DOHH2 (cell line): ENCODE measurements at regions not wholly inside any gene's neighbourhood (a gene's known extent, or its start where the extent isn't known, plus 50 kb on each side); places are given as distances from the start of the nearest gene placed in this dataset.
A peak's percentile ranks its signal among the peaks of the same experiment; 100 is the strongest.

ENCODE experiments used
- H3F3A ChIP-seq: fragments of 200-600 bp; sonication (generic), shearing (Covaris generic); 2 replicates; pipeline ENCODE4 v1.6.0; 2016; ENCODE audit warnings: antibody characterized with exemption, mild to moderate bottlenecking; ENCODE audit not compliant: control insufficient read depth, insufficient read depth
- H3K27ac ChIP-seq: fragments of 200-600 bp; sonication (generic); 2 replicates; pipeline ENCODE4 v1.5.1; 2014; ENCODE audit warnings: low read depth, mild to moderate bottlenecking, low read length, moderate library complexity
- H3K27me3 ChIP-seq: fragments of 200-600 bp; sonication (generic); 2 replicates; pipeline ENCODE4 v1.6.1; 2014; ENCODE audit warnings: mild to moderate bottlenecking, low read length, mixed read lengths; ENCODE audit not compliant: control insufficient read depth
- H3K36me3 ChIP-seq: fragments of 200-600 bp; sonication (generic); 2 replicates; pipeline ENCODE4 v1.6.1; 2014; ENCODE audit warnings: mild to moderate bottlenecking, low read length, moderate library complexity, mixed read lengths; ENCODE audit not compliant: control insufficient read depth
- H3K4me1 ChIP-seq: fragments of 200-600 bp; sonication (generic); 2 replicates; pipeline ENCODE4 v1.6.1; 2014; ENCODE audit warnings: mild to moderate bottlenecking, low read length, mixed read lengths; ENCODE audit not compliant: control insufficient read depth
- H3K4me2 ChIP-seq: fragments of 200-600 bp; sonication (generic); 2 replicates; pipeline ENCODE4 v1.6.0; 2014; ENCODE audit warnings: mild to moderate bottlenecking, low read length, moderate library complexity
- H3K4me3 ChIP-seq: fragments of 200-600 bp; sonication (generic); 2 replicates; pipeline ENCODE4 v1.5.1; 2014; ENCODE audit warnings: mild to moderate bottlenecking, low read length, mixed read lengths
- H3K79me2 ChIP-seq: fragments of 200-600 bp; sonication (generic); 2 replicates; pipeline ENCODE4 v1.6.1; 2014; ENCODE audit warnings: mild to moderate bottlenecking, low read length, mixed read lengths; ENCODE audit not compliant: control insufficient read depth
- H3K9me2 ChIP-seq: fragments of 200-600 bp; sonication (generic); replicated peaks from 2 replicates; pipeline ENCODE4 v1.6.1; 2014; ENCODE audit warnings: mild to moderate bottlenecking, low read length, mixed read lengths; ENCODE audit not compliant: control insufficient read depth
- H3K9me3 ChIP-seq: fragments of 200-600 bp; sonication (generic); 2 replicates; pipeline ENCODE4 v1.6.1; 2014; ENCODE audit warnings: antibody characterized with exemption, low read length, mixed read lengths; ENCODE audit not compliant: control insufficient read depth, insufficient read depth
- H4K20me1 ChIP-seq: fragments of 200-600 bp; sonication (generic); 2 replicates; pipeline ENCODE4 v1.6.0; 2014; ENCODE audit warnings: low read depth, mild to moderate bottlenecking, antibody characterized with exemption, low read length, moderate library complexity; ENCODE audit not compliant: control insufficient read depth, insufficient read depth
- CTCF ChIP-seq: fragments of 200-600 bp; sonication (generic); IDR thresholded peaks from one replicate; pipeline ENCODE4 v1.5.1; 2014; ENCODE audit warnings: antibody characterized with exemption, mild to moderate bottlenecking, low read depth, low read length; ENCODE audit not compliant: poor library complexity, severe bottlenecking
- EZH2phosphoT487 ChIP-seq: fragments of 200-600 bp; sonication (generic); IDR thresholded peaks from 2 replicates; pipeline ENCODE4 v1.6.1; 2017; ENCODE audit warnings: borderline replicate concordance, mild to moderate bottlenecking, antibody characterized with exemption, low read length, moderate library complexity, mixed read lengths

- H3K4me3 ChIP-seq: peak overlapping the region; percentile 48
- H3K4me1 ChIP-seq: peaks cover 30% of the 10 kb centered on the region
- H3K36me3 ChIP-seq: no peaks in the 10 kb centered on the region
- no peaks in the 10 kb centered on the region for H3K9me3 ChIP-seq
- H3F3A ChIP-seq: no peaks in the 10 kb centered on the region
- no peaks in the 10 kb centered on the region for H3K9me2 ChIP-seq
- H3K79me2 ChIP-seq: no peaks in the 10 kb centered on the region
- H3K27me3 ChIP-seq: no peaks in the 10 kb centered on the region
- H3K27ac ChIP-seq: peak overlapping the region; percentile 30
- no peaks in the 10 kb centered on the region for H4K20me1 ChIP-seq
- peak overlapping the region; percentile 60 for H3K4me2 ChIP-seq
- TF ChIP-seq CTCF: no peak
- no peak for TF ChIP-seq EZH2phosphoT487
Measured at GRCh38 chr2:191625016-191625415, 52.9 kb upstream of the NABP1 start.

GRCh38 chr2:191625446-191625845 lies 52.5 kb upstream of the NABP1 start:
- Histone ChIP-seq H3K4me3 (peak overlapping the region; percentile 48), H3K9me2 (no peaks in the 10 kb centered on the region), H3K9me3 (no peaks in the 10 kb centered on the region), H3K79me2 (no peaks in the 10 kb centered on the region), H3K27me3 (no peaks in the 10 kb centered on the region), H3K4me2 (peak overlapping the region; percentile 60), H3K4me1 (peaks cover 30% of the 10 kb centered on the region), H4K20me1 (no peaks in the 10 kb centered on the region), H3K36me3 (no peaks in the 10 kb centered on the region), H3F3A (no peaks in the 10 kb centered on the region), H3K27ac (no peak overlapping the region)
- TF ChIP-seq CTCF (no peak), EZH2phosphoT487 (no peak)

- Histone ChIP-seq H3K4me1 (peaks cover 30% of the 10 kb centered on the region), H3K9me2 (no peaks in the 10 kb centered on the region), H3K36me3 (no peaks in the 10 kb centered on the region), H3K27me3 (no peaks in the 10 kb centered on the region), H3F3A (no peaks in the 10 kb centered on the region), H4K20me1 (no peaks in the 10 kb centered on the region), H3K9me3 (no peaks in the 10 kb centered on the region), H3K4me2 (no peak overlapping the region), H3K4me3 (no peak overlapping the region), H3K79me2 (no peaks in the 10 kb centered on the region), H3K27ac (no peak overlapping the region)
- TF ChIP-seq CTCF (no peak), EZH2phosphoT487 (no peak)
Measured at GRCh38 chr2:191626497-191627151, 51.3 kb upstream of the NABP1 start.
